ENCODE measurements at regions not wholly inside any gene's neighbourhood (a gene's known extent, or its start where the extent isn't known, plus 50 kb on each side); places are given as distances from the start of the nearest gene placed in this dataset.

- dilution Hi-C loops (cut with MboI; ENCODE audit: extremely low pct_ligation_motif_present, low sequenced_read_pairs), result no loop called here
- Histone ChIP-seq H2AFZ (ENCODE audit: low read depth, low read length) (no peak overlapping the region), H3K27me3 (ENCODE audit: control insufficient read depth in 2 of 2, insufficient read depth in 2 of 2, low read length in 2 of 2) (no peaks in the 10 kb centered on the region), H3K9ac (replicated peaks; ENCODE audit: extremely low read depth, insufficient read depth, low read length) (no peak overlapping the region), H3K36me3 (ENCODE audit: control insufficient read depth in 2 of 2, extremely low read depth in 1 of 2, insufficient read depth in 2 of 2, low read length in 2 of 2) (no peaks in the 10 kb centered on the region), H3K4me3 (replicated peaks in 1 of 3; ENCODE audit: insufficient read depth in 1 of 3, low read depth in 1 of 3, low read length in 3 of 3) (no peak overlapping the region), H3K9me3 (replicated peaks; ENCODE audit: control insufficient read depth, insufficient read depth, low read length) (no peaks in the 10 kb centered on the region), H3K9me1 (replicated peaks; ENCODE audit: control insufficient read depth, extremely low read depth, insufficient read depth, low read length) (no peaks in the 10 kb centered on the region), H3K27ac (ENCODE audit: insufficient read depth, low read depth, low read length) (peak overlapping the region; percentile 63), H3K4me1 (ENCODE audit: control insufficient read depth, extremely low read depth, insufficient read depth, low read length) (peaks cover 50% of the 10 kb centered on the region), H3K79me2 (ENCODE audit: control insufficient read depth, insufficient read depth, low read length) (no peaks in the 10 kb centered on the region), H4K20me1 (replicated peaks; ENCODE audit: control insufficient read depth, extremely low read depth, insufficient read depth, low read length) (no peaks in the 10 kb centered on the region), H3K4me2 (ENCODE audit: insufficient read depth, low read length) (no peak overlapping the region)
- no TSS peak for BruUV-seq (replicated peaks)
- no peak for FAIRE-seq
- TF ChIP-seq GATA2 (IDR thresholded peaks at IDR 0.05; ENCODE audit: insufficient read depth, insufficient read length, low read depth, low read length) (no peak), JUN (IDR thresholded peaks at IDR 0.05; ENCODE audit: borderline replicate concordance, insufficient read depth, insufficient read length, low read depth) (no peak), EZH2 (IDR thresholded peaks at IDR 0.05; ENCODE audit: borderline replicate concordance, low read depth, low read length, severe bottlenecking) (no peak), CTCF (IDR thresholded peaks at IDR 0.05; ENCODE audit: extremely low read depth in 1 of 2, insufficient read depth in 1 of 2, low read depth in 1 of 2, low read length in 2 of 2) (no peak), POLR2A (IDR thresholded peaks at IDR 0.05; ENCODE audit: low read depth, low read length) (no peak), FOS (IDR thresholded peaks at IDR 0.05; ENCODE audit: borderline replicate concordance, insufficient read depth, low read length) (no peak)
- ChIA-PET POLR2A (interaction anchor here (0.6 kb wide), 1 partner anchor 29 kb away, joined by 3 read pairs; no protein-coding TSS in a partner anchor), CTCF (interaction anchor here (1.1 kb wide), 2 partner anchors 267 to 315 kb away, joined by 3 to 4 read pairs; no protein-coding TSS in a partner anchor)
- intact Hi-C loops (cut with micrococcal nuclease), result loop anchor here (2.0 kb wide), 2 partner anchors 111 to 485 kb away; no protein-coding TSS in a partner anchor
- DNase-seq (ENCODE audit: low read depth, low spot score), result no peak
These were observed 378.3 kb upstream of the PRICKLE1 start for GRCh38 chr12:42967850-42968249.

Data from endothelial cell of umbilical vein (primary cell).